ENCODE measurements at regions not wholly inside any gene's neighbourhood (a gene's known extent, or its start where the extent isn't known, plus 50 kb on each side); places are given as distances from the start of the nearest gene placed in this dataset.

DNA sequence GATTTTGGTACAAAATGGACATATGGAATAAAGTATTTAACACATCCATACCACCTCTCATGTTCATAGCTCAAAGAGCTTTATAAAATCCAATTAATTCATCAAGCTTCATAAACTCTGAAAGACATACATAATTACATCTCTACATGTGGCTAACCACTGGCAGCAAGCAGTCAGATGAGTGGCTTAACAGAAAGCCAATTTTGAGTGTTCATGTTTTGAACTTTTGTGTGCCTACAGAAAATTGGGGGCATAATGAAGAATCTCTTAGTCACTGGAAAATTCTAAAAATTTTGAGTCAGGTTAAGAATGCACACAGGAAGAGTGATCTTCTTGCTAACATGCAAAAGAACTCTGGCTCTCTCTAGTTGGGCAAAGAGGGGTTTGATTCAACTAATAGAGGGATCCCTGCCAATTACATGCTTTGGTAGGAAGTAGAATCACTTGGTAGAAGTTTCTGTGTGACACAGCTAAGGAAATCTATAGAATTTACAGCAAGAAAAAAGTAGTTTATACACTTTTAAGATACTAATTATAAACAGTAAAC lies 287.4 kb downstream of the NOL4 start:
- no peaks in the 10 kb centered on the region for H3K36me3 ChIP-seq
- TF ChIP-seq POLR2A (IDR thresholded peaks at IDR 0.05) (no peak), EP300 (IDR thresholded peaks at IDR 0.05) (no peak)
- TF ChIP-seq, protein P1, sequence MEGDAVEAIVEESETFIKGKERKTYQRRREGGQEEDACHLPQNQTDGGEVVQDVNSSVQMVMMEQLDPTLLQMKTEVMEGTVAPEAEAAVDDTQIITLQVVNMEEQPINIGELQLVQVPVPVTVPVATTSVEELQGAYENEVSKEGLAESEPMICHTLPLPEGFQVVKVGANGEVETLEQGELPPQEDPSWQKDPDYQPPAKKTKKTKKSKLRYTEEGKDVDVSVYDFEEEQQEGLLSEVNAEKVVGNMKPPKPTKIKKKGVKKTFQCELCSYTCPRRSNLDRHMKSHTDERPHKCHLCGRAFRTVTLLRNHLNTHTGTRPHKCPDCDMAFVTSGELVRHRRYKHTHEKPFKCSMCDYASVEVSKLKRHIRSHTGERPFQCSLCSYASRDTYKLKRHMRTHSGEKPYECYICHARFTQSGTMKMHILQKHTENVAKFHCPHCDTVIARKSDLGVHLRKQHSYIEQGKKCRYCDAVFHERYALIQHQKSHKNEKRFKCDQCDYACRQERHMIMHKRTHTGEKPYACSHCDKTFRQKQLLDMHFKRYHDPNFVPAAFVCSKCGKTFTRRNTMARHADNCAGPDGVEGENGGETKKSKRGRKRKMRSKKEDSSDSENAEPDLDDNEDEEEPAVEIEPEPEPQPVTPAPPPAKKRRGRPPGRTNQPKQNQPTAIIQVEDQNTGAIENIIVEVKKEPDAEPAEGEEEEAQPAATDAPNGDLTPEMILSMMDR (IDR thresholded peaks at IDR 0.05), result no peak
- no peak for DNase-seq
- H3K4me3 ChIP-seq, result no peak overlapping the region
- H3K27ac ChIP-seq, result no peak overlapping the region
- no peaks in the 10 kb centered on the region for H3K27me3 ChIP-seq
- H3K4me1 ChIP-seq (ENCODE audit: insufficient read depth), result no peaks in the 10 kb centered on the region
- intact Hi-C loops (cut with DNase I), result no loop called here
- no peaks in the 10 kb centered on the region for H3K9me3 ChIP-seq

DNA sequence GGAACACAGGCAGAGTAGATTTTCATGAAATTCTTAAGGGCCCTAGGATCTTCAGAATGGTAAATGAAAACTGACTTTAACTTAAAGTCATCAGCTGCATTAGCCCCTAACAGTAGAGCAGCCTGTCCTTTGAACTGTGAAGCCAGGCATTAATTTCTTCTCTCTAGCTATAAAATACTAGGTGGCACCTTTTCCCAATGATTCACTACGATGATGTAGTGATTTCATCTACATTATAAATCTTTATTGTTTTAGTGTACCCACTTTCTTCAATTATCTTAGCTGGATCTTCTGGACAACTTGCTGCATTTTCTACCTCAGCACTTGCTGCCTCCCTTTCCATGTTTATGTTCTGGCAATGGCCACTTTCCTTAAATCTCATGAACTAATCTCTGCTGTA lies 290.5 kb downstream of the NOL4 start:
- no peak for TF ChIP-seq POLR2A (IDR thresholded peaks at IDR 0.05)
- no peak for TF ChIP-seq EP300 (IDR thresholded peaks at IDR 0.05)
- TF ChIP-seq, protein P1 (IDR thresholded peaks at IDR 0.05), result no peak

DNA sequence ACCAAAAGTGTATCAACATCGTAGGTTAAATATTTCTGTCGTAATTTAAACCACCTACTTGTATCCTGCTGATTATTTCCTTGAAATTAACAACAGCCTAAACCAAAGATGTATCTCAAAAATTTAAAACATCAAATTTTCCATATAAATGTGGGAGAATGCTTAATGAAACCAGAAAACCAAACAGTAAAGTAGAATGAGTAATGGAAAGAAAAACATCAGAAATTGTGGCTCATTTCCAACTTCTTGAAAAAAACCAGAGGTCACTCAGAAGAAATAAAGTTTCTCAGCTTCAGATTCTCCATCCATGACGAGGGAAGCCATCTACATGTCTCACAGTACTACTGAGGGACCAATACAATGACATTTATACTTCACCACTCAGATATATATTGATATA lies 296.5 kb downstream of the NOL4 start:
- intact Hi-C loops (cut with DNase I), result no loop called here
- no peaks in the 10 kb centered on the region for H3K4me1 ChIP-seq (ENCODE audit: insufficient read depth)
- no peak for TF ChIP-seq POLR2A (IDR thresholded peaks at IDR 0.05)
- TF ChIP-seq, protein P1 (IDR thresholded peaks at IDR 0.05), result no peak
- TF ChIP-seq EP300 (IDR thresholded peaks at IDR 0.05), result no peak
- H3K27me3 ChIP-seq, result no peaks in the 10 kb centered on the region
- no peak for DNase-seq
- no peaks in the 10 kb centered on the region for H3K9me3 ChIP-seq
- 10 to 28% (median 13%) methylated on average over 3 of the region's 3 CpGs for WGBS, 3 donors
- no peak overlapping the region for H3K4me3 ChIP-seq
- no peaks in the 10 kb centered on the region for H3K36me3 ChIP-seq
- no peak overlapping the region for H3K27ac ChIP-seq

More for the DNA sequence above, 290.5 kb downstream of the NOL4 start:
- no peaks in the 10 kb centered on the region for H3K4me1 ChIP-seq (ENCODE audit: insufficient read depth)
- no peaks in the 10 kb centered on the region for H3K27me3 ChIP-seq
- no peak for DNase-seq
- no peak overlapping the region for H3K27ac ChIP-seq
- intact Hi-C loops (cut with DNase I), result loop anchor here in 1 of 4 donors (5.0 kb wide), 1 partner anchor 1432 kb away; no protein-coding TSS in a partner anchor
- H3K36me3 ChIP-seq, result no peaks in the 10 kb centered on the region
- no peaks in the 10 kb centered on the region for H3K9me3 ChIP-seq
- 74 to 93% (median 87%) methylated on average over 1 of the region's 1 CpG for WGBS, 3 donors
- no peak overlapping the region for H3K4me3 ChIP-seq

DNA sequence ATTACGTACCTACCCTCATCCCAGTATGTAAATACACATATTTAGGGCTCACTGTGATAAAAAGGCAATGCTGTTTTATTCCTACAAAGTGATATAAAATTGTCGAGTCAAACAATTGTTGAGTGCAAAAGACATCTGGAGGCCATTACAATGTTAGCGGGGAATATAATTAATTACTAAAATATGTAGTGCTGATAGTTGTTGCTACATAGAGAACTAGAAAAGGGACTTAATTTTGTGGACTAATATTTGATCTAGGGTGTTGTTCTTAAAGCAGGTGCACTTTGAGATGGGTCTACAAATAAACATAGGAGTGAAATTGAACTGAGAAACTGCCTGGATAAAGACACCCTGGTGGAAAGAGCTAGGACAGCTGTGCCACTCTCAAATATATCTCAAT lies 300.1 kb downstream of the NOL4 start:
- no peaks in the 10 kb centered on the region for H3K27me3 ChIP-seq
- H3K27ac ChIP-seq, result no peak overlapping the region
- intact Hi-C loops (cut with DNase I), result no loop called here
- no peak overlapping the region for H3K4me3 ChIP-seq
- DNase-seq, result no peak
- TF ChIP-seq POLR2A (IDR thresholded peaks at IDR 0.05) (no peak), EP300 (IDR thresholded peaks at IDR 0.05) (no peak)
- TF ChIP-seq, protein P1 (IDR thresholded peaks at IDR 0.05), result no peak
- no peaks in the 10 kb centered on the region for H3K4me1 ChIP-seq (ENCODE audit: insufficient read depth)
- H3K36me3 ChIP-seq, result no peaks in the 10 kb centered on the region
- H3K9me3 ChIP-seq, result no peaks in the 10 kb centered on the region
- 47 to 64% (median 62%) methylated on average over 3 of the region's 3 CpGs for WGBS, 3 donors

Data from ovary (tissue), 7 donors.